Left lung (tissue), 4 donors: ENCODE measurements at regions not wholly inside any gene's neighbourhood (a gene's known extent, or its start where the extent isn't known, plus 50 kb on each side); places are given as distances from the start of the nearest gene placed in this dataset.

ENCODE experiments used
- ATAC-seq: fragments of 200-7000 bp; cut with Tn5 transposase; one replicate; pipeline ENCODE4 v1.9.1; 2020; ENCODE audit warnings: moderate library complexity
- DNase-seq, 4 donors: peaks; one replicate each; pipeline ENCODE4 v3.0.0-alpha.2; 2013 to 2020
- H3K27ac ChIP-seq, 2 donors: fragments of 200-600 bp; sonication (generic) in 1 of 2; one replicate each; pipeline versions ENCODE4 v1.5.0 to v1.8.0; 2020 to 2021
- H3K27me3 ChIP-seq, 2 donors: fragments of 200-600 bp; sonication (generic) in 1 of 2; one replicate each; pipeline versions ENCODE4 v1.5.0 to v1.8.0; 2020 to 2021
- H3K36me3 ChIP-seq, 2 donors: fragments of 200-600 bp; sonication (generic) in 1 of 2; one replicate each; pipeline versions ENCODE4 v1.5.0 to v1.8.0; 2020 to 2021
- H3K4me1 ChIP-seq, 2 donors: fragments of 200-600 bp; one replicate each; pipeline ENCODE4 v1.8.0; 2021
- H3K4me3 ChIP-seq, 2 donors: fragments of 200-600 bp; sonication (generic) in 1 of 2; one replicate each; pipeline versions ENCODE4 v1.5.0 to v1.8.0; 2020 to 2021; ENCODE audit warnings: mild to moderate bottlenecking in 1 of 2
- H3K9me3 ChIP-seq, 2 donors: fragments of 200-600 bp; sonication (generic) in 1 of 2; one replicate each; pipeline versions ENCODE4 v1.5.0 to v1.8.0; 2020 to 2021
- intact Hi-C, 2 donors: fragments of 100-400 bp; cut with DNase I; formaldehyde crosslinking; loops; one replicate each; pipeline versions ENCODE4 v1.11.2 to v1.14.2; 2022
- TF ChIP-seq, protein P1 (sequence below), 2 donors: fragments of 200-600 bp; sonication (generic) in 1 of 2; IDR thresholded peaks; one replicate each; pipeline versions ENCODE4 v1.5.0 to v1.8.0; 2021; ENCODE audit warnings: antibody characterized with exemption in 2 of 2
- donor health status: DM: no; HTN: yes; CAD: no.
- donor health status: DM: no; HTN: no; CAD: no.

DNA sequence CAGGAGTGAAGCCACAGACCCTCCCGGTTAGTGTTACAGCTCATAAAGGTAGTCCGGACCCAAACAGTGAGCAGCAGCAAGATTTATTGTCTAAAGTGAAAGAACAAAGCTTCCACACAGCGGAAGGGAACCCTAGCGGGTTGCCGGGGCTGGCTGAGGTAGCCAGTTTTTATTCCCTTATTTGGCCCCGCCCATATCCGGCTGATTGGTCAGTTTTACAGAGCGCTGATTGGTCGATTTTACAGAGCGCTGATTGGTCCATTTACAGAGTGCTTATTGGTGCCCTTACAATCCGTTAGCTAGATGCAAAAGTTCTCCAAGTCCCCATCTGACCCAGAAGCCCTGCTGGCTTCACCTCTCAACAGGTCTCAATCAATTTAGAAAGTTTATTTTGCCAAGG lies 126.0 kb upstream of the RFC3 start:
- Histone ChIP-seq H3K4me1 (no peaks in the 10 kb centered on the region), H3K36me3 (no peaks in the 10 kb centered on the region), H3K27me3 (no peaks in the 10 kb centered on the region), H3K4me3 (no peak overlapping the region), H3K9me3 (no peaks in the 10 kb centered on the region), H3K27ac (no peak overlapping the region)
- TF ChIP-seq, protein P1, sequence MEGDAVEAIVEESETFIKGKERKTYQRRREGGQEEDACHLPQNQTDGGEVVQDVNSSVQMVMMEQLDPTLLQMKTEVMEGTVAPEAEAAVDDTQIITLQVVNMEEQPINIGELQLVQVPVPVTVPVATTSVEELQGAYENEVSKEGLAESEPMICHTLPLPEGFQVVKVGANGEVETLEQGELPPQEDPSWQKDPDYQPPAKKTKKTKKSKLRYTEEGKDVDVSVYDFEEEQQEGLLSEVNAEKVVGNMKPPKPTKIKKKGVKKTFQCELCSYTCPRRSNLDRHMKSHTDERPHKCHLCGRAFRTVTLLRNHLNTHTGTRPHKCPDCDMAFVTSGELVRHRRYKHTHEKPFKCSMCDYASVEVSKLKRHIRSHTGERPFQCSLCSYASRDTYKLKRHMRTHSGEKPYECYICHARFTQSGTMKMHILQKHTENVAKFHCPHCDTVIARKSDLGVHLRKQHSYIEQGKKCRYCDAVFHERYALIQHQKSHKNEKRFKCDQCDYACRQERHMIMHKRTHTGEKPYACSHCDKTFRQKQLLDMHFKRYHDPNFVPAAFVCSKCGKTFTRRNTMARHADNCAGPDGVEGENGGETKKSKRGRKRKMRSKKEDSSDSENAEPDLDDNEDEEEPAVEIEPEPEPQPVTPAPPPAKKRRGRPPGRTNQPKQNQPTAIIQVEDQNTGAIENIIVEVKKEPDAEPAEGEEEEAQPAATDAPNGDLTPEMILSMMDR (IDR thresholded peaks at IDR 0.05) = no peak
- DNase-seq (no peak), ATAC-seq (no peak)
- intact Hi-C loops = no loop called here

- intact Hi-C loops = no loop called here
Measured at GRCh38 chr13:33692531-33692930, 125.4 kb upstream of the RFC3 start.

DNA sequence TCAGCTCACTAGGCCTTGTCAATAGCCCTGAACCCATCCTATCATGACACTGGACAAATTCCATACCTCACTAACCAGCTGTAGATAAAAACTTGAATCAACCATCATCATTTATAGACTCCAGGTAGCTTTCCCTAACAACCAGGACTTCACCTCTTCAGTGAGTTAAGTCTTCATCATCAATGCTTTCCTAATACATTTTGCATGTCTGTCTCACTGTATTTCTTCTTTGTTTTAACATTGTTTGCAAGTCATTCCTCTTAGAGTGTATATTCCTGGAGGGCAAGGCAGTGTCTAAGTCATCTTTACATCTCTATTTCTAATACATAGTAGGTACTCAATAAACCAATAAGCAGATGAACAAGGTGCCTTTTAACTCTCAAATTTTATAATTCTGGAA lies 123.4 kb upstream of the RFC3 start:
- intact Hi-C loops = no loop called here
- H3K36me3 ChIP-seq = no peaks in the 10 kb centered on the region
- H3K27ac ChIP-seq = no peak overlapping the region
- ATAC-seq (no peak), DNase-seq (no peak)
- H3K27me3 ChIP-seq = no peaks in the 10 kb centered on the region
- H3K9me3 ChIP-seq = no peaks in the 10 kb centered on the region
- no peak overlapping the region for H3K4me3 ChIP-seq
- TF ChIP-seq, protein P1 (IDR thresholded peaks at IDR 0.05) = no peak
- H3K4me1 ChIP-seq = no peaks in the 10 kb centered on the region

More at GRCh38 chr13:33692531-33692930, 125.4 kb upstream of the RFC3 start:
- TF ChIP-seq, protein P1 (IDR thresholded peaks at IDR 0.05) = no peak
- H3K27me3 ChIP-seq = no peaks in the 10 kb centered on the region
- H3K36me3 ChIP-seq = no peaks in the 10 kb centered on the region
- no peak overlapping the region for H3K4me3 ChIP-seq
- no peak for DNase-seq
- no peak for ATAC-seq
- H3K27ac ChIP-seq = no peak overlapping the region
- no peaks in the 10 kb centered on the region for H3K4me1 ChIP-seq
- no peaks in the 10 kb centered on the region for H3K9me3 ChIP-seq

- intact Hi-C loops = no loop called here
- DNase-seq (no peak), ATAC-seq (no peak)
- no peak overlapping the region for H3K4me3 ChIP-seq
- no peak overlapping the region for H3K27ac ChIP-seq
- no peaks in the 10 kb centered on the region for H3K9me3 ChIP-seq
- H3K4me1 ChIP-seq = no peaks in the 10 kb centered on the region
- no peaks in the 10 kb centered on the region for H3K36me3 ChIP-seq
- TF ChIP-seq, protein P1 (IDR thresholded peaks at IDR 0.05) = no peak
- no peaks in the 10 kb centered on the region for H3K27me3 ChIP-seq
Measured at GRCh38 chr13:33696530-33696929, 121.4 kb upstream of the RFC3 start.

GRCh38 chr13:33697926-33698325 lies 120.0 kb upstream of the RFC3 start:
- DNase-seq (no peak), ATAC-seq (no peak)
- H3K4me1 ChIP-seq = no peaks in the 10 kb centered on the region
- H3K27ac ChIP-seq = no peak overlapping the region
- intact Hi-C loops = no loop called here
- H3K36me3 ChIP-seq = no peaks in the 10 kb centered on the region
- no peaks in the 10 kb centered on the region for H3K27me3 ChIP-seq
- H3K4me3 ChIP-seq = no peak overlapping the region
- no peaks in the 10 kb centered on the region for H3K9me3 ChIP-seq
- TF ChIP-seq, protein P1 (IDR thresholded peaks at IDR 0.05) = no peak
